Lower leg skin (tissue), 3 donors: ENCODE measurements at regions not wholly inside any gene's neighbourhood (a gene's known extent, or its start where the extent isn't known, plus 50 kb on each side); places are given as distances from the start of the nearest gene placed in this dataset.

Experiments
- POLR2A ChIP-seq, 2 donors: fragments of 450-650 bp; IDR thresholded peaks; one replicate each; pipeline ENCODE4 v1.6.1; 2016 to 2017; ENCODE audit warnings: antibody characterized with exemption in 2 of 2, mild to moderate bottlenecking in 1 of 2, moderate library complexity in 1 of 2
- TF ChIP-seq, protein P1 (sequence below), 3 donors: fragments of 450-650 bp; IDR thresholded peaks; one replicate each; pipeline ENCODE4 v1.5.1; 2016; ENCODE audit warnings: antibody characterized with exemption in 3 of 3, mild to moderate bottlenecking in 3 of 3, moderate library complexity in 2 of 3

GRCh38 chr21:14830307-14830706, 234.5 kb downstream of the NRIP1 start:
- no peak for TF ChIP-seq POLR2A (IDR thresholded peaks at IDR 0.05)
- TF ChIP-seq, protein P1, sequence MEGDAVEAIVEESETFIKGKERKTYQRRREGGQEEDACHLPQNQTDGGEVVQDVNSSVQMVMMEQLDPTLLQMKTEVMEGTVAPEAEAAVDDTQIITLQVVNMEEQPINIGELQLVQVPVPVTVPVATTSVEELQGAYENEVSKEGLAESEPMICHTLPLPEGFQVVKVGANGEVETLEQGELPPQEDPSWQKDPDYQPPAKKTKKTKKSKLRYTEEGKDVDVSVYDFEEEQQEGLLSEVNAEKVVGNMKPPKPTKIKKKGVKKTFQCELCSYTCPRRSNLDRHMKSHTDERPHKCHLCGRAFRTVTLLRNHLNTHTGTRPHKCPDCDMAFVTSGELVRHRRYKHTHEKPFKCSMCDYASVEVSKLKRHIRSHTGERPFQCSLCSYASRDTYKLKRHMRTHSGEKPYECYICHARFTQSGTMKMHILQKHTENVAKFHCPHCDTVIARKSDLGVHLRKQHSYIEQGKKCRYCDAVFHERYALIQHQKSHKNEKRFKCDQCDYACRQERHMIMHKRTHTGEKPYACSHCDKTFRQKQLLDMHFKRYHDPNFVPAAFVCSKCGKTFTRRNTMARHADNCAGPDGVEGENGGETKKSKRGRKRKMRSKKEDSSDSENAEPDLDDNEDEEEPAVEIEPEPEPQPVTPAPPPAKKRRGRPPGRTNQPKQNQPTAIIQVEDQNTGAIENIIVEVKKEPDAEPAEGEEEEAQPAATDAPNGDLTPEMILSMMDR (IDR thresholded peaks at IDR 0.05): no peak
